HCT116 (cell line): ENCODE measurements at regions not wholly inside any gene's neighbourhood (a gene's known extent, or its start where the extent isn't known, plus 50 kb on each side); places are given as distances from the start of the nearest gene placed in this dataset.

Source experiments
- ATAC-seq: fragments of 200-7000 bp; cut with Tn5 transposase; 2 replicates; pipeline ENCODE4 v1.9.1; 2020; ENCODE audit warnings: mild to moderate bottlenecking, moderate library complexity
- BruUV-seq: library from RNA; stranded (reverse); fragments of 400-500 nt; replicated peaks from 2 replicates; lab custom pipeline; 2021; lab: Mats Ljungman, UMichigan
- CTCF ChIA-PET: fragments of 300-600 bp; sonication (Branson Sonifier 250); formaldehyde crosslinking; loops from one replicate; lab custom pipeline; 2021; ENCODE audit warnings: antibody characterized with exemption; lab: Charles Lee
- POLR2A ChIA-PET: fragments of 300-600, 350-600 bp; sonication (Branson Sonifier 250); formaldehyde crosslinking; loops from one replicate; lab custom pipeline; 2021; ENCODE audit warnings: antibody characterized with exemption; lab: Charles Lee
- RAD21 ChIA-PET, 2 experiments: fragments of 300-600 bp; sonication (Branson Sonifier 250); formaldehyde crosslinking; loops; one replicate each; lab custom pipeline; 2023; ENCODE audit warnings: low total read pairs in 2 of 2; ENCODE audit not compliant: uncharacterized antibody in 2 of 2, unreplicated experiment in 2 of 2, low non-redundant PET in 1 of 2; lab: Charles Lee
- DNase-seq: peaks from one replicate; pipeline ENCODE4 v3.0.0-alpha.2; 2010; ENCODE audit warnings: low read depth, low spot score
- H2AFZ ChIP-seq: fragments of 200-600 bp; shearing (Covaris generic), sonication (generic); 2 replicates; pipeline ENCODE4 v1.6.1; 2017; ENCODE audit warnings: low read depth, mixed run types, mixed read lengths, antibody characterized with exemption, low read length; ENCODE audit not compliant: poor library complexity, severe bottlenecking
- H3K27ac ChIP-seq: 2 replicates; pipeline ENCODE4 v1.5.1; 2012; ENCODE audit warnings: low read depth, low read length
- H3K27me3 ChIP-seq: fragments of 200-600 bp; sonication (generic); 2 replicates; pipeline ENCODE4 v1.6.1; 2016; ENCODE audit warnings: mixed run types, low read length, mixed read lengths; ENCODE audit not compliant: insufficient read depth
- H3K36me3 ChIP-seq, 2 experiments: fragments of 200-500 bp in 1 of 2; fragments of 200-600 bp in 1 of 2; sonication (Bioruptor generic) in 1 of 2; sonication (generic) in 1 of 2; 2 replicates each; pipeline versions ENCODE4 v1.5.1 to v1.6.1; 2014 to 2016; ENCODE audit warnings: low read length in 2 of 2, inconsistent platforms in 1 of 2, mixed read lengths in 1 of 2, mixed run types in 1 of 2; ENCODE audit not compliant: insufficient read depth in 2 of 2, control insufficient read depth in 1 of 2
- H3K4me1 ChIP-seq, 2 experiments: fragments of 200-600 bp in 1 of 2; sonication (generic) in 1 of 2; 2 replicates each; pipeline versions ENCODE4 v1.5.1 to v1.6.1; 2012 to 2017; ENCODE audit warnings: low read length in 2 of 2, inconsistent platforms in 1 of 2, mild to moderate bottlenecking in 1 of 2, mixed read lengths in 1 of 2, mixed run types in 1 of 2, moderate library complexity in 1 of 2; ENCODE audit not compliant: insufficient read depth in 2 of 2, control insufficient read depth in 1 of 2
- H3K4me2 ChIP-seq: fragments of 200-600 bp; sonication (generic); 2 replicates; pipeline ENCODE4 v1.6.1; 2017; ENCODE audit warnings: mixed run types, low read length, mixed read lengths
- H3K4me3 ChIP-seq, 2 experiments: fragments of 200-600 bp in 1 of 2; sonication (generic) in 1 of 2; replicated peaks in 1 of 2; 2 replicates each; pipeline ENCODE4 v1.5.1; 2011 to 2016; ENCODE audit warnings: low read length in 2 of 2, control low read depth in 1 of 2, low read depth in 1 of 2, mild to moderate bottlenecking in 1 of 2, mixed read lengths in 1 of 2, mixed run types in 1 of 2
- H3K79me2 ChIP-seq: fragments of 200-600 bp; sonication (generic); 2 replicates; pipeline ENCODE4 v1.6.1; 2017; ENCODE audit warnings: mild to moderate bottlenecking, mixed run types, low read length, moderate library complexity, mixed read lengths; ENCODE audit not compliant: insufficient read depth
- H3K9ac ChIP-seq: fragments of 200-600 bp; sonication (generic); 2 replicates; pipeline ENCODE4 v1.6.1; 2016; ENCODE audit warnings: low read length, mixed read lengths
- H3K9me2 ChIP-seq: fragments of 200-600 bp; sonication (generic), shearing (Covaris generic); 2 replicates; pipeline ENCODE4 v1.6.1; 2017; ENCODE audit warnings: mixed run types, mild to moderate bottlenecking, moderate library complexity; ENCODE audit not compliant: insufficient read depth
- H3K9me3 ChIP-seq, 2 experiments: fragments of 200-500 bp in 1 of 2; fragments of 200-600 bp in 1 of 2; sonication (Bioruptor generic) in 1 of 2; sonication (generic) in 1 of 2; 2 replicates each; pipeline ENCODE4 v1.6.1; 2014 to 2017; ENCODE audit warnings: low read length in 2 of 2, mixed read lengths in 2 of 2, inconsistent platforms in 1 of 2, low read depth in 1 of 2, mild to moderate bottlenecking in 1 of 2, mixed run types in 1 of 2, moderate library complexity in 1 of 2; ENCODE audit not compliant: control insufficient read depth in 1 of 2, insufficient read depth in 1 of 2
- H4K20me1 ChIP-seq: fragments of 200-600 bp; sonication (generic), shearing (Covaris generic); 2 replicates; pipeline ENCODE4 v1.6.1; 2017; ENCODE audit warnings: mixed run types, mild to moderate bottlenecking, moderate library complexity; ENCODE audit not compliant: insufficient read depth
- CBX3 ChIP-seq: IDR thresholded peaks from 2 replicates; pipeline ENCODE4 v1.6.1; 2012; ENCODE audit warnings: low read depth
- CEBPB ChIP-seq: IDR thresholded peaks from 2 replicates; pipeline ENCODE4 v1.6.1; 2012; ENCODE audit warnings: low read depth
- CTCF ChIP-seq, 3 experiments: fragments of 200-600 bp in 1 of 3; sonication (generic) in 1 of 3; IDR thresholded peaks in 2 of 3; conservative IDR thresholded peaks in 1 of 3; 2 replicates each; pipeline ENCODE4 v1.5.1; 2012 to 2017; ENCODE audit warnings: low read depth in 2 of 3, low read length in 2 of 3, antibody characterized with exemption in 1 of 3, borderline replicate concordance in 1 of 3, control low read depth in 1 of 3, mild to moderate bottlenecking in 1 of 3, mixed read lengths in 1 of 3, mixed run types in 1 of 3, moderate library complexity in 1 of 3; ENCODE audit not compliant: insufficient read depth in 1 of 3
- ELF1 ChIP-seq: IDR thresholded peaks from 2 replicates; pipeline ENCODE4 v1.6.1; 2012; ENCODE audit warnings: low read depth, borderline replicate concordance
- EZH2 ChIP-seq: fragments of 200-600 bp; sonication (generic); IDR thresholded peaks from 2 replicates; pipeline ENCODE4 v1.6.1; 2017; ENCODE audit warnings: antibody characterized with exemption, mixed run types
- EZH2phosphoT487 ChIP-seq: fragments of 200-600 bp; IDR thresholded peaks from 2 replicates; pipeline ENCODE4 v1.6.1; 2018; ENCODE audit warnings: antibody characterized with exemption, borderline replicate concordance
- JUND ChIP-seq: IDR thresholded peaks from 2 replicates; pipeline ENCODE4 v1.6.1; 2012
- POLR2A ChIP-seq: IDR thresholded peaks from 2 replicates; pipeline ENCODE4 v1.7.0; 2011; ENCODE audit warnings: borderline replicate concordance; ENCODE audit not compliant: insufficient read depth, insufficient read length; ENCODE audit errors: extremely low read depth
- SP1 ChIP-seq: IDR thresholded peaks from 2 replicates; pipeline ENCODE4 v1.6.1; 2012; ENCODE audit warnings: low read depth
- SRF ChIP-seq: IDR thresholded peaks from 2 replicates; pipeline ENCODE4 v1.6.1; 2012; ENCODE audit warnings: low read depth
- TCF7L2 ChIP-seq: IDR thresholded peaks from 2 replicates; pipeline ENCODE4 v1.7.0; 2011; ENCODE audit warnings: borderline replicate concordance, inconsistent platforms; ENCODE audit not compliant: insufficient read depth, insufficient read length; ENCODE audit errors: extremely low read depth
- YY1 ChIP-seq: IDR thresholded peaks from 2 replicates; pipeline ENCODE4 v1.6.1; 2011; ENCODE audit warnings: low read length, low read depth, moderate library complexity, mild to moderate bottlenecking; ENCODE audit not compliant: insufficient replicate concordance; ENCODE audit errors: extremely low read depth
- intact Hi-C: fragments of 100-400 bp; cut with micrococcal nuclease; formaldehyde crosslinking; loops from 2 replicates; pipeline ENCODE4 v1.10.0; 2022

GRCh38 chr12:63028951-63029350 is 94.0 kb upstream of the PPM1H start (continued):
- TF ChIP-seq ELF1 (no peak), CTCF (IDR thresholded peaks at IDR 0.05 in 2 of 3, conservative IDR thresholded peaks at IDR 0.05 in 1 of 3; ENCODE audit: borderline replicate concordance in 1 of 3, insufficient read depth in 1 of 3, low read depth in 2 of 3, low read length in 2 of 3) (no peak), CEBPB (no peak), POLR2A (no peak), CBX3 (no peak), EZH2phosphoT487 (no peak), YY1 (no peak), TCF7L2 (no peak), SP1 (no peak), EZH2 (no peak)

DNA sequence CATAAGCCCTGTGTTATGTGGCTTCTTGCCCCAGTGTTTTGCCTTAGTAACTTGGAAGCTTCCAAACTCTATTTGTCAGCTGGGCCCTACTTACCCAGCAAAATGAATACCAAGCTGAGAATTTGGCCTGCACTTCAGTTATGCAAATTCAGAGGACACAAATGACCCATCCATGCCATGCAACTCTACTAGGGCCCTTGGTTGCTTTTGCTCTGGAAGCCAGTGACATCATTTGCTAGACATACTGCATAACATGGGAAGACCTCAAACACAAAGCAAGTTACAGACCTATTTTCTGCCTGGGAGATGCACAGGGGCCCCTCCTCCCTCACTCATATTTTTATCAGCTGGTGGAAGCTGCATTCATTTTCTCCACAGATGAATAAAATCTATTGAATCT is 90.2 kb upstream of the PPM1H start:
- Histone ChIP-seq H2AFZ (no peak overlapping the region), H3K4me2 (no peak overlapping the region), H3K9ac (no peak overlapping the region), H3K4me3 (no peak overlapping the region), H3K9me3 (no peaks in the 10 kb centered on the region), H4K20me1 (no peaks in the 10 kb centered on the region), H3K36me3 (no peaks in the 10 kb centered on the region)
- RAD21 ChIA-PET, result no interaction called here
- intact Hi-C loops, result no loop called here
- ATAC-seq (no peak), DNase-seq (no peak)
- POLR2A ChIA-PET, result no interaction called here
- CTCF ChIA-PET, result no interaction called here
- BruUV-seq, result no TSS peak
- TF ChIP-seq EZH2phosphoT487 (no peak), SRF (no peak), JUND (no peak)
- TF ChIP-seq, all 23 proteins: peak for 0
- Histone ChIP-seq H3K9me2 (no peaks in the 10 kb centered on the region), H3K27ac (no peak overlapping the region), H3K79me2 (no peaks in the 10 kb centered on the region), H3K4me1 (no peaks in the 10 kb centered on the region), H3K27me3 (no peaks in the 10 kb centered on the region)
